SK-N-SH treated with all-trans-retinoic acid at 6 μM for 48 hours (cell line): ENCODE measurements at regions not wholly inside any gene's neighbourhood (a gene's known extent, or its start where the extent isn't known, plus 50 kb on each side); places are given as distances from the start of the nearest gene placed in this dataset.

ENCODE experiments used
- ARNTL ChIP-seq: fragments of 450-650 bp; formaldehyde crosslinking; IDR thresholded peaks from 2 replicates; pipeline ENCODE4 v1.5.0; 2020; ENCODE audit warnings: low read depth, mild to moderate bottlenecking, moderate library complexity, borderline replicate concordance
- CSDC2 ChIP-seq: fragments of 250-450 bp; sonication (Bioruptor Pico); IDR thresholded peaks from 2 replicates; pipeline ENCODE4 v1.5.0; 2020; ENCODE audit warnings: mild to moderate bottlenecking, moderate library complexity
- ESRRG ChIP-seq: fragments of 250-450 bp; sonication (Bioruptor Pico); IDR thresholded peaks from 2 replicates; pipeline ENCODE4 v1.6.1; 2021; ENCODE audit warnings: mild to moderate bottlenecking
- GLIS3 ChIP-seq: fragments of 250-450 bp; sonication (Bioruptor Pico); IDR thresholded peaks from 2 replicates; pipeline ENCODE4 v1.5.0; 2020; ENCODE audit warnings: mild to moderate bottlenecking, moderate library complexity
- ISL1 ChIP-seq: fragments of 250-450 bp; sonication (Bioruptor Pico); IDR thresholded peaks from 2 replicates; pipeline ENCODE4 v2.1.2; 2022; ENCODE audit warnings: mild to moderate bottlenecking, moderate library complexity
- PATZ1 ChIP-seq: fragments of 250-450 bp; sonication (Bioruptor Pico); IDR thresholded peaks from 2 replicates; pipeline ENCODE4 v1.8.0; 2020; ENCODE audit warnings: mild to moderate bottlenecking, moderate library complexity, borderline replicate concordance
- RARB ChIP-seq: fragments of 250-450 bp; sonication (Bioruptor Pico); IDR thresholded peaks from 2 replicates; pipeline ENCODE4 v1.8.0; 2021; ENCODE audit warnings: mild to moderate bottlenecking, moderate library complexity
- TSHZ2 ChIP-seq: fragments of 250-450 bp; sonication (Bioruptor Pico); IDR thresholded peaks from 2 replicates; pipeline ENCODE4 v1.5.0; 2020; ENCODE audit warnings: mild to moderate bottlenecking, moderate library complexity
- ZFP3 ChIP-seq: fragments of 250-450 bp; sonication (Bioruptor Pico); IDR thresholded peaks from 2 replicates; pipeline ENCODE4 v1.5.0; 2020; ENCODE audit warnings: mild to moderate bottlenecking, moderate library complexity
- ZFP30 ChIP-seq: fragments of 450-650 bp; formaldehyde crosslinking; IDR thresholded peaks from 2 replicates; pipeline ENCODE4 v1.5.0; 2022; ENCODE audit warnings: mild to moderate bottlenecking, moderate library complexity
- ZNF70 ChIP-seq: fragments of 450-650 bp; formaldehyde crosslinking; IDR thresholded peaks from 2 replicates; pipeline ENCODE4 v1.5.0; 2020; ENCODE audit warnings: mild to moderate bottlenecking, moderate library complexity
- ZNF8 ChIP-seq: fragments of 450-650 bp; formaldehyde crosslinking; IDR thresholded peaks from 2 replicates; pipeline ENCODE4 v1.5.0; 2020; ENCODE audit warnings: mild to moderate bottlenecking, moderate library complexity
- TF ChIP-seq, protein P1 (sequence below): fragments of 250-450 bp; sonication (Bioruptor Pico); IDR thresholded peaks from 2 replicates; pipeline ENCODE4 v1.8.0; 2021; ENCODE audit warnings: low read depth, mild to moderate bottlenecking, moderate library complexity, borderline replicate concordance

- TF ChIP-seq GLIS3 (CRISPR knock-in tag) (no peak), TSHZ2 (no peak), ISL1 (CRISPR knock-in tag) (no peak), ZNF8 (CRISPR knock-in tag) (no peak), ZFP3 (no peak), RARB (no peak), ZFP30 (no peak), ESRRG (CRISPR knock-in tag) (no peak), CSDC2 (no peak), ZNF70 (CRISPR knock-in tag) (no peak), ARNTL (CRISPR knock-in tag) (no peak), PATZ1 (CRISPR knock-in tag) (no peak)
- TF ChIP-seq, protein P1, sequence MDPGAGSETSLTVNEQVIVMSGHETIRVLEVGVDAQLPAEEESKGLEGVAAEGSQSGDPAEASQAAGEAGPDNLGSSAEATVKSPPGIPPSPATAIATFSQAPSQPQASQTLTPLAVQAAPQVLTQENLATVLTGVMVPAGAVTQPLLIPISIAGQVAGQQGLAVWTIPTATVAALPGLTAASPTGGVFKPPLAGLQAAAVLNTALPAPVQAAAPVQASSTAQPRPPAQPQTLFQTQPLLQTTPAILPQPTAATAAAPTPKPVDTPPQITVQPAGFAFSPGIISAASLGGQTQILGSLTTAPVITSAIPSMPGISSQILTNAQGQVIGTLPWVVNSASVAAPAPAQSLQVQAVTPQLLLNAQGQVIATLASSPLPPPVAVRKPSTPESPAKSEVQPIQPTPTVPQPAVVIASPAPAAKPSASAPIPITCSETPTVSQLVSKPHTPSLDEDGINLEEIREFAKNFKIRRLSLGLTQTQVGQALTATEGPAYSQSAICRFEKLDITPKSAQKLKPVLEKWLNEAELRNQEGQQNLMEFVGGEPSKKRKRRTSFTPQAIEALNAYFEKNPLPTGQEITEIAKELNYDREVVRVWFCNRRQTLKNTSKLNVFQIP (CRISPR knock-in tag) = no peak
Observed at GRCh38 chr3:13188975-13189374, 115.7 kb upstream of the IQSEC1 start.
